ENCODE measurements at regions not wholly inside any gene's neighbourhood (a gene's known extent, or its start where the extent isn't known, plus 50 kb on each side); places are given as distances from the start of the nearest gene placed in this dataset.

DNA sequence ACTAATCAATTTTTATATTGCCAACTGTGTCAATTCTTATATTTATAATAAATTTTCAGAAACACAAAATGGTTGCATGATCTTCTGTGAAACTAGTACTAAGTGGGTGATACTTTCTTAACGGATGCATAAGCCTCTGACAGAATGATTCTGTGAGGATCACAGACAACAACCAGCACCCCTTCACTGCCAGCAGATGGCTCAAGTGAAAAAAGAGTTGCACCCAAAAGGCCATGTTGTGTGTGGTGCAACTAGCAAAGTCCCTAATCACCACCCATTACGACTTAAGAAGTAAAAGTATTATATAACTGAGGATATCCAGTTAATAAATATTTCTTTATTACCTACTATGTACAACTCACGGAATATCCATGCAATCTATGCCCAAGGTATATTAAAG is 334.0 kb downstream of the PCDH19 start:
- no peaks in the 10 kb centered on the region for H3K4me1 ChIP-seq (ENCODE audit: control insufficient read depth in 1 of 2, extremely low read depth in 1 of 2, insufficient read depth in 2 of 2, low read length in 2 of 2)
- no peaks in the 10 kb centered on the region for H3K9me3 Mint-ChIP-seq
- CTCF ChIA-PET, result no interaction called here

GRCh38 chrX:100072336-100072735 is 337.7 kb downstream of the PCDH19 start:
- Histone ChIP-seq H3K27me3 (replicated peaks in 1 of 2; ENCODE audit: control insufficient read depth in 2 of 2, extremely low read depth in 1 of 2, insufficient read depth in 2 of 2, low read length in 1 of 2) (no peaks in the 10 kb centered on the region), H3K4me1 (ENCODE audit: control insufficient read depth in 1 of 2, extremely low read depth in 1 of 2, insufficient read depth in 2 of 2, low read length in 2 of 2) (no peaks in the 10 kb centered on the region), H3K9me3 (no peaks in the 10 kb centered on the region), H3K36me3 (ENCODE audit: control insufficient read depth in 2 of 2, extremely low read depth in 1 of 2, insufficient read depth in 1 of 2, low read length in 1 of 2) (no peaks in the 10 kb centered on the region), H3K27ac (ENCODE audit: low read length) (no peak overlapping the region), H3K4me3 (ENCODE audit: control insufficient read depth in 1 of 2, extremely low read depth in 1 of 2, low read length in 1 of 2) (no peak overlapping the region)
- no peaks in the 10 kb centered on the region for H3K36me3 Mint-ChIP-seq
- ChIA-PET CTCF (no interaction called here), POLR2A (no interaction called here)
- no peaks in the 10 kb centered on the region for H3K4me1 Mint-ChIP-seq
- H3K9me3 Mint-ChIP-seq, result no peaks in the 10 kb centered on the region
- ATAC-seq (replicated peaks in 1 of 4) (no peak), DNase-seq (no peak)
- H3K27ac Mint-ChIP-seq, result no peak overlapping the region
- H3K4me3 Mint-ChIP-seq, result no peak overlapping the region
- H3K27me3 Mint-ChIP-seq, result no peaks in the 10 kb centered on the region

More for the DNA sequence above, 334.0 kb downstream of the PCDH19 start:
- H3K9me3 ChIP-seq, result no peaks in the 10 kb centered on the region
- H3K27ac ChIP-seq (ENCODE audit: low read length), result no peak overlapping the region
- ATAC-seq (replicated peaks in 1 of 4) (no peak), DNase-seq (no peak)
- no peaks in the 10 kb centered on the region for H3K36me3 Mint-ChIP-seq
- no peak overlapping the region for H3K4me3 Mint-ChIP-seq
- H3K27ac Mint-ChIP-seq, result no peak overlapping the region
- no peak overlapping the region for H3K4me3 ChIP-seq (ENCODE audit: control insufficient read depth in 1 of 2, extremely low read depth in 1 of 2, low read length in 1 of 2)
- POLR2A ChIA-PET, result no interaction called here
- no peaks in the 10 kb centered on the region for H3K27me3 ChIP-seq (replicated peaks in 1 of 2; ENCODE audit: control insufficient read depth in 2 of 2, extremely low read depth in 1 of 2, insufficient read depth in 2 of 2, low read length in 1 of 2)
- no peaks in the 10 kb centered on the region for H3K36me3 ChIP-seq (ENCODE audit: control insufficient read depth in 2 of 2, extremely low read depth in 1 of 2, insufficient read depth in 1 of 2, low read length in 1 of 2)
- WGBS (ENCODE audit: insufficient coverage), result no CpG with 5 or more reads among the region's 3 CpGs
- no peaks in the 10 kb centered on the region for H3K4me1 Mint-ChIP-seq
- no peaks in the 10 kb centered on the region for H3K27me3 Mint-ChIP-seq

DNA sequence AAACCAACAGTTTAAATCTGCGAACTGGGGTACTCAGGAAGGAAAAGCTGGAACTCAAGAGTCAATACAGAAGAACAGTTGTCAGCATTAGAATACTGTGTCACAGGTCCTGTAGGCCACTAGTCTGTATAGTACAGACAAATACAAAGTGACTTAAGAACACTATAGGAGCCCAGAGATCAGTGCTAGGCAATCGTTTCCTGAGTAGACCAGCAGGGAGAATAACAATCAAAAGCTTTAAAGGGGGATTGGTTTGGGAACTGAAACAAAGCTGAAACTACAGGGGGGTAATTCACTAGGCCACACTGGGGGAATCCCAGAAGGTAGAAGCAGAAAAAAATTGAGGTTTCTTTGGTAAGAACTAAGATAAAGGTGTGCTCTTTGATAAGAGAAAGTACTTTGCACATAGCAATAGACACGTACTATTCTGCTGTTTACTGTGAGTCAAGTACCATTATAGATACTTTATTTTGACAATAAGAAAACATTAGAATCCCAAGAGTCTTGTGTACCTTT is 339.7 kb downstream of the PCDH19 start:
- no peak overlapping the region for H3K4me3 ChIP-seq (ENCODE audit: control insufficient read depth in 1 of 2, extremely low read depth in 1 of 2, low read length in 1 of 2)
- WGBS (ENCODE audit: insufficient coverage), result 60% methylated on average over 1 of the region's 3 CpGs
- H3K27ac ChIP-seq (ENCODE audit: low read length), result no peak overlapping the region
- H3K36me3 ChIP-seq (ENCODE audit: control insufficient read depth in 2 of 2, extremely low read depth in 1 of 2, insufficient read depth in 1 of 2, low read length in 1 of 2), result no peaks in the 10 kb centered on the region
- POLR2A ChIA-PET, result no interaction called here
- H3K9me3 ChIP-seq, result no peaks in the 10 kb centered on the region
- H3K4me1 ChIP-seq (ENCODE audit: control insufficient read depth in 1 of 2, extremely low read depth in 1 of 2, insufficient read depth in 2 of 2, low read length in 2 of 2), result no peaks in the 10 kb centered on the region
- H3K4me1 Mint-ChIP-seq, result no peaks in the 10 kb centered on the region
- H3K27me3 Mint-ChIP-seq, result no peaks in the 10 kb centered on the region
- H3K27me3 ChIP-seq (replicated peaks in 1 of 2; ENCODE audit: control insufficient read depth in 2 of 2, extremely low read depth in 1 of 2, insufficient read depth in 2 of 2, low read length in 1 of 2), result no peaks in the 10 kb centered on the region
- H3K9me3 Mint-ChIP-seq, result no peaks in the 10 kb centered on the region
- ATAC-seq (replicated peaks in 1 of 4) (no peak), DNase-seq (no peak)
- H3K4me3 Mint-ChIP-seq, result no peak overlapping the region
- CTCF ChIA-PET, result no interaction called here
- H3K36me3 Mint-ChIP-seq, result no peaks in the 10 kb centered on the region
- no peak overlapping the region for H3K27ac Mint-ChIP-seq

GRCh38 chrX:100048156-100048555 is 361.9 kb downstream of the PCDH19 start:
- POLR2A ChIA-PET, result no interaction called here
- no CpG with 5 or more reads among the region's 5 CpGs for WGBS (ENCODE audit: insufficient coverage)
- H3K27ac ChIP-seq (ENCODE audit: low read length), result no peak overlapping the region
- no peak for ATAC-seq (replicated peaks in 1 of 4)
- Mint-ChIP-seq H3K9me3 (peaks cover 0 to 6% (median 0%) of the 10 kb centered on the region in 3 donors), H3K27me3 (peaks cover 0 to 5% of the 10 kb centered on the region in 2 donors), H3K27ac (no peak overlapping the region), H3K4me1 (no peaks in the 10 kb centered on the region), H3K4me3 (no peak overlapping the region), H3K36me3 (no peaks in the 10 kb centered on the region)
- no peaks in the 10 kb centered on the region for H3K36me3 ChIP-seq (ENCODE audit: control insufficient read depth in 2 of 2, extremely low read depth in 1 of 2, insufficient read depth in 1 of 2, low read length in 1 of 2)
- DNase-seq, result no peak
- no peak overlapping the region for H3K4me3 ChIP-seq (ENCODE audit: control insufficient read depth in 1 of 2, extremely low read depth in 1 of 2, low read length in 1 of 2)
- H3K27me3 ChIP-seq (replicated peaks in 1 of 2; ENCODE audit: control insufficient read depth in 2 of 2, extremely low read depth in 1 of 2, insufficient read depth in 2 of 2, low read length in 1 of 2), result no peaks in the 10 kb centered on the region
- CTCF ChIA-PET, result no interaction called here
- H3K4me1 ChIP-seq (ENCODE audit: control insufficient read depth in 1 of 2, extremely low read depth in 1 of 2, insufficient read depth in 2 of 2, low read length in 2 of 2), result no peaks in the 10 kb centered on the region
- no peaks in the 10 kb centered on the region for H3K9me3 ChIP-seq
